HG02623 (cell line): ENCODE measurements at regions not wholly inside any gene's neighbourhood (a gene's known extent, or its start where the extent isn't known, plus 50 kb on each side); places are given as distances from the start of the nearest gene placed in this dataset.

Experiments used
- ATAC-seq: cut with Tn5 transposase; IDR thresholded peaks from one replicate; pipeline ENCODE4 v1.9.1; 2021; ENCODE audit warnings: moderate library complexity; ENCODE audit not compliant: unreplicated experiment

DNA sequence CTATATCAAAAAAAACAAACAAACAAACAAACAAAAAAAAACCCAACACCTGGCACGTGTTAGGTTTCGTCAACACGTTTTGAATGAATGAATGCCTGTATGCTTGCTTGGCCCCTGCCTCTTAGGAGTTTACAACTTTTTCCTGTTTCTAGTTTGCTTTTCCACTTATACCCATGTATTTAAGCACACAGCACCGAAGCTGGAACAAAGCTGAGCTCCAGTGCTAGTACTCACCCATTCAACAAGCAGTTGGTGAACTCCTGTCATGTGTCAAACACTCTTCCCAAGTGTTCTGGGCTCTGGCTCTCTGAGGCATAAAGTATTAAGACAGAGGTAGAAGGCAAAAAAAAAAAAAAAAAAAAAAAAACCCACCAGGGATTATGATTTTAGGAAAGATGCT lies 599.3 kb downstream of the BUD13 start:
- no peak for ATAC-seq

DNA sequence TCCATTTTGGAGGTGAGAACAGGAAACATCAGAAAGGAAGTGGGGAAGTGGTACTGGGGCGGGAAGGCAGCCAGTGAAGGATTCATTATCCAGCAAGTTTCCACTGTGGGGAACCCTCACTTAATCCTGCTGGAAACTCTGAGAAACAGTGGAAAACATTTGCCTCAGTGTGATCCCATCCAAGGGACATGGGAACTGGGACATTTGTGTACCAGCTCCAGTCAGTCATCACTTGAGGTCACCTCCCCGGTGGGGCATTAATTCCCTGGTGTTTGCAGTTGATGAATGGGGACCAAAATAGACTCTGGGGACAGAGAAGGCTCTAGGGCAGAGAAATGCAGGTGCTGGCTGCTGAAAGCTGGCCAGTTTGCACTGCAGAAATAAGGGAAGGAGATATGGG lies 599.9 kb downstream of the BUD13 start:
- no peak for ATAC-seq

DNA sequence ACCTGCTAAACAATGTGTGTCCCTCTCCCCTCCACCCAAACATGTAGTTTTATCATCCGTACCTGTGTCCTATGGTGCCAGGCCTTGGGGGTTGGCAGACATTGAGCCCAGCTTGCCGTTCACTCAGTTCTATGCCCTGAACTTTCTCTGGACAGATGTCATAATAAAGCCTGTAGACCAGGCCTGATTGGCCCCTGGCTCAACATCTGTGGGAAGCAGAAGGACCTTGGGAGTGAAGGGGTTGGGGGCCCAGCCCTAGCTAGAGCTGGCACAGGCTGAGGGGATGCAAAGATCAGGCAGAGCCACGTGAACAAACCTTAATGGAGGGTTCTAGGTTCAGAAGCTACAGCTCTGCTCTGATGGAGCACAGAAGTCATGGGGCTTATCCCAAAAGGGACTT lies 600.6 kb downstream of the BUD13 start:
- no peak for ATAC-seq

DNA sequence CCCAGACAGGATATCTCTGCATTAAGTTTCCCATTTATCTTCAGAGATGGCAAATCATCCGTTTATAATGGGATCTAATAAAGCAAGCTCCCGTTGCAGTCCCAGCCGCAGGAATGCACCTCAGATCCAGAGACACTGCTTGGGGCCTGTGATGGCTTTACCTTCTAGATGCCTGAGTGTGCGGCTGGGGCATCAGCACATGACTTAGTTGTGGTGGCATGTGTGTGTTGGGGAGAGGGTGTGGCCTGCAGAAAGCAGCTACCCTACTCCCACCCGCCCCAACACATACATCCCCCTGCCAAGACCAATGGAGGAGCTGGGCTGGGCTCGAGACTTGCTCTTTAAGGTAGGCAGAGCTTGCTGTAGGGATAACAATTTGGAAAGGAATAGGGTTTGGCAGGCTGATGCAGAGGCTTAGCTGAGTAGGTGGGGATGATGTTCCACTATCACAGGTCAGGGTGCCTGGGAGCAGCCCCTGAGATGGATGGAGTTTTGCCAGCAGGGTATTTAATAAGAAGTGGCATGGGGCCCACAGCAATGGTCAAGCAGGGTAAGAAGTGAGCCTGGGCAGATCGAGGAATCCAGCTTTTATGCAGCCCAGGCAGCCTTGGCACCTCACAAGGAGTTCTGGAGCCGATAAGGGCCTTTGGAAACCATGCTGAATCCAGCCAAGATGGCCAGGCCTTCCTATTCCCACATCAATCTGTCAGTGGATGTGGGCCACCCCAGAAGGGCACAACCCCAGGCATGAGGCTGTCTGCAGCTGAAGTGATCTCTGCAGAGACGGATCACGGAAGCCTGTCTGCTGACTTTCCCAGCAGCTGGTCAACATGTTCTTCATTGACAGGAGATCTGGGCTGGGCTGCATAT lies 601.3 kb downstream of the BUD13 start:
- no peak for ATAC-seq

DNA sequence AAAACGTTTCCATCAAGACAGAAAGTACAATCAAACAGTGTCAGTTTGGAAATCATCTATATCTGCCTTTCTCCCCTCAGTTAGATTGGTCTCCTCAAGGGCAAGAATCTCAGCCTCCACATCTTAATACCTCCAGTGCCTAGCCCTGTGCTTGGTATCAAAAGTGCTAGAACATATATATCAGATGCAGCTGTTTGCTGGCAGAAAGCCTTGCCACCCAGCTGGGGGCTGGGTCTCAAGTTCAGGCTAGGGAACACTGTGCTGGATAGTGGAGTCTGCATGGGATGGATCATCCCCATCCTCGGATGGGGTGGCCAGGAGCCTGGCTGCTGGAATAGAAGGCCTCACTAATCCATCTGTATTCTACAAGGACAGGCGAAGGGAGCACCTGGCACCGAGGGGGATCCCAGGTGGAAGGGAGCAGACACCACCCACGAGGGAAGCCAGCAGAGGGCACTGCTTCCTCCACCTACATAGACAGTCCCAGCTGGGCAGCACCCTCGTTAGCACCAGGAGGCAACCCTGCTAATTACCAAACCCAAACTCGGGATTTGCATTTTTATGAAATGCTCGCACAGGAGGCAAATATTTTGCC lies 602.2 kb downstream of the BUD13 start:
- no peak for ATAC-seq

DNA sequence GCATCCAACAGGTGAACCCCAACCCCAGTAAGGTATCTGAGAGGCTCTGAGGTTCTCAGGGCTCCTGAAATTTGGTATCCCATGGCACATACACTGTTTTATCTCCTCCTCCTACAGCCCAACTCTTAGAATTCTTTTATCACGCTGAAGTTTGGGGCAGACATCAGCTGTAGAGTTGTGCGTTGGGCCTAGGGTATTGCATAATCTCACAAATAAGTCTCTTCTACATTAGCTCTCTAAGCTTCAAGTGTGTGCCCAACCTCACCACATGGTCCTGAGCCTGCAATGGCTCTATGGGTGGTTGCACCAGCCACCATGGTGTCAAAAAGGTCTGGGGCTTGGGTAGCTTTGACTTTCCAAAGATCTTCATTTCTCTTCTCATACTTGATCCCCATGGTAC lies 603.0 kb downstream of the BUD13 start:
- ATAC-seq, result no peak

DNA sequence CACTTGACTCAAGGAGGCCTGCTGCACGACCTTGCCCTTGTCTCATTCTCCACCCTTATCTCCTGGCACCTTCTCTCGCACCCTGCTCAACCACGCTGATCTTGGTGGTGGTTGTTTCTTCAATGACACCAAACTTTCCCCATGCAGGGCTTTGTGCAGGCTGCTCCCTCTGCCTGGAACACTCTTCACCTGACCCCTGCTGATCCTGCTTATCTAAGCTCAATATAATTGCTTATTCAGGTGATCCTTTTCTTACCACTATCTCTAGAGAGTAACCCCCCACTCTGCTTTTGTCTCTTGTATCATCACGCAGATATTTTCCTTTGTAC lies 604.4 kb downstream of the BUD13 start:
- ATAC-seq, result no peak

DNA sequence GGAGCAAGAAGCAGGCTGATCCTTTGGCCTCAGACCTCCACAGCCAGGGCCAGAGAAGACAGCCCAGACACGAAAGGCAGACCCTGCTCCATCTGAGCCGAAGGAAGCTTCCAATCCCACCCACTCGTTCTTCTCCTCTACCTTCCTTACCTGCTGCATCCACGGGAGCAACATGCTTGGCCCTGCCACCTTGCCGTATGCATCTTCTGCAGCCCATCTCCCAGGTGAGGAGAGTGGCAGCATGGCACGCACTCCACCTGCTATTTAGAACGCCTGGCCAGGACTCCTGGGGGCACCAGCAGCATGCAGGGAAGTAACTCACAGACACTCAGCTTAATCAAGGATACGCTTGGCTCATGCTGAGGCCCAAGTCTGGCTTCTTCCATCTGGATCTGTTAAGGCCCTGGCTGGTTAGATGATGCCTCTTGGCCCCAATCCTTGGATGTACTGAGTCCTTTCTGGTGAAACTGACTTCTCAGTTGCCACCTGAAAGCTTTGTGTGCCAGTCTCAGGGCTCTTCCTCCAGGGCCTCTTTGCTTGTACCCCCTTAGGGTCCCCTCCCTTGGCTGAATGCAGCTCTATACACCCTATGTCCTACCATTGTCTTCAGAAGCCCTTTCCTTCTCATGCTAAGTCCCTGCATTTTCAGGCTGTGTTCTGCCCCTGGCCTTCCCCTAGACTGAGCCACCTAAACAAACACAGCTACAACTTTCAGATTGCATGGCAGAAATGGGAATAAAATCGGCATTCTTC lies 604.9 kb downstream of the BUD13 start:
- no peak for ATAC-seq

DNA sequence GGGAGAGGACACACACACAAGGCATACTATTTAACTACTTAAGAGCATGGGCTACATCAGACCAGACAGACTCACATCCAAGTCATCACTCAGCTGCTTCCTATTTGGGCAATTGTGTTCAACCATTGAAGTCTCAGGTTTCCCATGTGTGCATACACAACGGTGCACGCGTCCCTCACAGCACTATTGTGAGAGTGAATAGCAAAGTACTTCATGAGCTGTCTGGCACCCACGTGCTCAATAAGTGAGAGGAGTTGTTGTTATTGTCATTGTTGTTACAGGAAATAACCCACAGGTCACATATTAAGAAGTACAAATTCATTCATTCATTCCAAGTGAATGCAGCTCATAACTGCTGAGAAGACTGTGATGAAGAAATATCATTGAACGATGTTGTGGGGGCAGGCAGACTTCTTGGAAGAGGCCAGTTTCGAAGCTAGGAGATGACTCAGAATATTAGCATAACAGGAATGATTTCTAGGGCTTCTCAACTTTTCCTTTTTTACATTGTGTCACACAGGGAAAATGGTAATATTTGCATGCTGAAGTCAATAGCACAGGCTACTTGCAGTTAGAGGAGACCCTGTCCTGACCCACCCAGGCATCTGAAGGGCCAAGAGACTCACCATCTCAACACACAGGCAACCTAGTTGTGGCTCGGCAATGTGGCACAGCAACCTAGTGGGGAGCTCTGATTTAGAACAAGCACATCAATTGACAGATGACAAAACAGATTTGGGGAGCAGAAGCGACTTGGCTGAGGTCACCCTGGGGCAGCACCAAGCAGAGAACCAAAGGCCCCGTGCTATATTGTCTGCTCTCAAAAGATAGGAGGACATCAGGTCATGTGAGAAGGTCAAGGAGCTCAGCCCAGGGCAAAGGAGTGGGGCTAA lies 606.0 kb downstream of the BUD13 start:
- ATAC-seq, result no peak

DNA sequence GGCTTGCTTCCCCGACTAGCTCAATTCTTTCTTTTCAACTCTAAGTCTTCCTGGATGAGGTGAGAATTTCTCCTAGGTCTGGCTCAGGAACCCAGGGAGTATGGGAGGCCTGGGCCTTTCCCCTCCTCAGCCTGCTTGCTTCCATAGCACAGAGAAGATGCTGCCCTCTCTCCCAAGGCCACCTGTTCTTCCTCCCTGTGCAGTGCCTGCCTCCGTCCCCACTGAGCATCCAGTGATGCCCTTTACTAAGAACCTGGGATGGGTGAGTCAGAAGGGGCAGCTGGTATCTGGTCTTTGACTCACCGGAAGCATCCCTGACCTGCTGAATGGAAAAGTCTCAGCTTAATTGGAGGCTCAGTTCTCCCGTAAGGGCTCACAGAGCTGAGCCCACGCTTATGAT lies 607.9 kb downstream of the BUD13 start:
- no peak for ATAC-seq

DNA sequence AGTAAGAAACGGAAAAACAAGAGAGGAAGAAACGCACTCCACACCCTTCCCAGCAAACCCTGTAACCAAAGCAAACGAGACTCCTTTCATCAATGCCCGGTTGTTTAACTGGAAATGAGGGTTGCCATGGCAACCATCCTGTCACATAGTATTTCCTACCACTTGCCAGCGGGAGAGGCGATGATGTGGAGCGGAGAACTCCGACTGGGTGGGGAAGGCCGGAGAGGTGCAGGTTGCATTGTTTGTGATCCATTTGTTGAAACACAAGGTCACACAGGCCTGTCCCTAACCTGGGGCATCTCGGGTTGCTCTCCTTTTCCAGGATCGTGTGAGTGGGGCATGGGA lies 609.9 kb downstream of the BUD13 start:
- ATAC-seq, result no peak

DNA sequence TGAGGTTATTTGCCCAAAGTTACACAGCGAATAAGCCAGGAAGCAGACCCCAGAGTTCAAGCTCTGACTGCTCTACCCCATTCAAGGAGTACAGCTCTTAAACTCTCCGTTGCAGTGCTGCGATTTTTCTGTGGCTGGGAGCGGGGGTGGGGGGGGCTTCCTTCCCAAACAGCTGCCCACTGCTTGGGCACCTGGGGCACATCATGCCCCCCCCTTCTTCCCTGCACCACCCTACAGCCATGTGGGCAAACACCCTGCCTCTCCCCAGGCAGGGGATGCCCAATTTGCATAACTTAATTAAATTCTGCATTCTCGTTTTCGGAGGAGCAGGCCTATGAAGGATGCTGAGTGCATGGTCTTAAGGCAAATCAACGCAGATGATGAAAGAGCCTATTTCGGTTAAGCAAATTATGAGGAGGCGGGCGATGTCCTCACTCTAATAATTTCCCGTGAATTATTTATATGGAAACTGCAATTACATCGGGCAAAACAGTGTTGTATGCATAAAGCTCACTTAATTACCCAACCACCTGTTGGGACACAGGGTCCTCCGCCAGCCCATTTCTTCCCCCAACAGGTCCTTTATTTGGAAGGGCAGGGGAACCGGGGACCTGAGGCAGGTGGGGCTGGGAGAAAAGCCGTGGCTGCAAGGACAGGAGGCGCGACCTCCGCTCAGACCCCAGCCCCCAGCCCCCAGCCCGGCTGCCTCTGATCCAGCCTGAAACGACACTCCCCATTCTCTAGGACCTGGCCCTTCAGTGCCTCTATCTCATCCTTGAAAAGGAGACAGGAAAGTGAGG lies 610.5 kb downstream of the BUD13 start:
- ATAC-seq, result no peak

DNA sequence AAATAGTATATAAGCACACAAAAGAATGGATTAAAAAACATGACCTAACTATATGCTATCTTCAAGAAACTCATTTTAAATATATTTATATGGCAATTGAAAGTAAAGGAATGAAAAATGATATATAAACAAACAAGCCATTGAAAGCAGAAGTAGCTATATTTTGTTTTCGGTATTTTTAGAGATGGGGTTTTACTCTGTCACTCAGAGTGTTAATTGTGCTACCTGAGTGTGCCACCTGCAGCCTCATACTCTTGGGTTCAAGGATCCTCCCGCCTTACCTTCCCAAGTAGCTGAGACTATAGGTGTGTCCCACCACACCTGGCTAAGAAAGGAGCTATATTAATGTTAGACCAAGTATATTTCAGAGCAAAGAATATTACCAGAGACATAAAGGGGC lies 624.1 kb downstream of the BUD13 start:
- ATAC-seq, result no peak

DNA sequence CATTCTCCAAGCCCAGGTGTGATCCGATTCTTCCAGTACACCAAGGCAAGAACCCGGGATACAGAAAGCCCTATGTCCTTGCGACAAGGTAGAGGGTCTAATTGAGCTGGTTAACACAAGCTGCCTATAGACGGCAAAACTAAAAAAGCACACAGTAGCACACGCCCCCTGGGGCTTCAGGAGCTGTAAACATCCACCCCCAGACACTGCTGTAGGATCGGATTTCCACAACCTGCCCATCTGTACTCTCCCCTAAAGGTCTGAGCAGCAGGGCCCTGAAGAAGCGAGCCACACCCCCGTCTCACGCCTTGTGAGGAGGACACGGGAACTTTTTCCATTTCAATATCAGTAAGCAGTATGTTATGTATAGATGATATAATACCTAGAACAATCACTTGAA lies 624.7 kb downstream of the BUD13 start:
- no peak for ATAC-seq

DNA sequence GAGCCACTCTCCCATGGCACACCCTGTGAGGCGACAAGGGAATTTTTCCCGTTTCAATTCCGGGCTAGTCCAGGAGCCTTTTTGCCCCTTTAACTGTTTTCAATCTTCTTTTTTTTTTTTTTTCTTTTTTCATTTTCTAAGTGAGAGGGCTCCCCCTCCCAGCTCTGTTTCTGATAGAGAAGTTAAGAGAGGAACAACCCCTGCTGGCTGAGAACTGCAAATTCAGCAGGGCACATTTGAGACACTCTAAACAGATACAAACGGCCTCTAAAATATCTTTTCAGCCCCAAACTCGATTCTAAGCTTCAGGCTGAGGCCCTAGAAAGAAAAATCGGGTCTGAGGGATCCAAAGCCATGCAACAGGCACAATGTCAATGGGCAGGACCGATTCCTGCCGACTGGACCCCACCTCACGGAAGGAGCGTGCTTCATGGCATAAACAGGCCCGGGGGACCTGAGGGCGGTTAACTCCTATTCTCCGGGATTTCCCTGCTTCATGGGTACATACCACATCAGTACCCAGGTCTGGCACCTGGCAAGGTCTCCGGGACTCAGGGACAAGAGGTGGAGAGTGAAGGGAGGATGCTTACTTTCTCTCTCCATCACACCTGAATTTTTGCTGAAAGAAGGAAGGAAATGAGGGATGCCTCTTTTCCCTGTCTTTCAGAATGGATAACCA lies 627.5 kb downstream of the BUD13 start:
- ATAC-seq, result no peak

DNA sequence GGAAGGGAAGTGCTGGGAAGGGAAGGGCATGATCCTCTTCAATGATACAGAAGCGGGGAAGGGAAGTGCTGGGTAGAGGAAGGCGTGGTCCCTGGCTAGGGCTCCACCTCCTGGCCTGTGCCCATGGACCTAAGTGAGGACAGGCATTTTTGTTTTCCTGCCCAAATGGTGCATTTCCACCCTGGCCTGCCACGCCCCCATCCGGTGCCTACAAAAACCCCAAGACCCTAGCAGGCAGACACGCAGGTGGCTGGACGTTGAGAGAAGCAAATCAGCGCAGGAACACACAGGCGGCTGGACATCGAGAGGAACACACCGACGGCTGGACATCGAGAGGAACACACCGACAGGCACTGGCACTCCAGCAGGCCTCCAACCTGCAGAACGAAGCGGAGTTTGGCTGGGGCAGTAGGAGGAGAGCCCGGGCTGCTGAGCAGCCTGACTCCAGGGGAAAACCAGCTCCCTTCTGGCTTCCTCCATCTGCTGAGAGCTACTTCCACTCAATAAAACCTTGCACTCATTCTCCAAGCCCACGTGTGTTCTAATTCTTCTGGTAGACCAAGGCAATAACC lies 628.3 kb downstream of the BUD13 start:
- no peak for ATAC-seq

DNA sequence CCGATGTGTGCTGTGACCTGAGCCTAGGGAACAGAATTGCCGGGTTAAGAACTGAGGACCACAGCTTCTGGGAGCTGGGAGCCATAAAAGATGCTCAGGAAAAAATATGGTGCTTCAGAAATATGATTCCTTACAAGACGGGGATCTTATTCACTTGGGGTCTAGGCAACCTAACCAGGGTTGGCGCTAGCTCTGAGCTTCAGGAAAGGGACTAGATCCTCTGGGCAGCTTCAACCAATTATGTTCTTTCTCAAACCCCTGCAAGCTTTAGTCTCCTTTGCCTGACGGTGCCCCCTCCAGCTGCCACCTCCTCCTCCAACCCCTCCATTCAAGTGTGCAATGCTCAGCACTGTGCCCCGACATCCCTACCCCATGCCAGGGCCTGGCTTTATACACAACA lies 634.1 kb upstream of the CADM1 start:
- no peak for ATAC-seq

DNA sequence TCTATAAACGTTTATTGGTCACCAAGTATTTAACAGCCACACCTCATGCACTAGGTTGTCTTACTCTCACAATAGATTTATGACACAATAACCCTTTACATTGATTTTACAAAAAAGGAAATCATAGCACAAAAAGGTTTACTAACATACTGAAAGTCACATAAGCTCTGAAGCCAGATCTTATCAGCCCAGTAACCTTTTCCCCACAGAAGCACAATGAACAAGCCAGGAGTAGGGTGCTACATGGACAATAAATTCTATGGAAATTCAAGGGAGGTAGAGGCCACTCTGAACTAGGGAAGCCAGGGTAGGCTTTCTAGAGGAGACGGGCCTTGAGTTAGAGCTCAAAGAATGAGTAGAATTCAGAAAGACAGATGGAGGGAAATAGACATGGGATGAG lies 633.5 kb upstream of the CADM1 start:
- no peak for ATAC-seq

DNA sequence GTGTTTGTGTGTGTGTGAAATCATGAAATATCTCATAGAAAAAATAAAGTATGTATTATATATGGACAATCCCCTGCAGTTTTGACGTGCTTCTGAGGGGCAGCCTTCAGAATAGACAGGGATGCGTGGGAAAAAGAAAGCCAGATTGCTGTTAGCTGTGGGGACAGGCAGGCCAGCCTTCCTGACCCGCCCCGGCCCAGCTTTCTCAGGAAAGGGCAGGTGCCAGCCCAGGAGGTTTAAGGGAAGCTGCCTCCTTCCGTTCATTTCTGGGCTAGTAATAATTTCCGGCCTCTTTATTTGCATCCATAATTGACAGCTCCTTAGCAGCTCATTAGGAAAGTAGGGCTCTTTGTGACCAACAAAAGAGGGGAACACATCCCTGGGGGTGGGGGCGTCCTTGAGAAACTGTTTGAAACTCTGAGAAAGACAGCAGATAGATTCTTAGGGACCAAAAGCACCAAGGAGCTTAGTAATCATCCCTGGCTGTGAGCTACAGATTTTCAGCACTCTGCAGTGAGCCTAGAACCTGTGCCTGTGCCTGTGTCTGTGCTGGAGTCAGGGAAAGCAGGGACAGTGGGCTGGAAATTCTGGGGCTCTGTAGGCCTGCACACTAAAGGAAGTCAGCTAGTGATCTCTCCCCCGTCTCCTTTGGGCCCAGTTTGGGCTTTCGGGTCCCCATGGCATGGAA lies 632.9 kb upstream of the CADM1 start:
- no peak for ATAC-seq
